HG03139 (cell line): ENCODE measurements at regions not wholly inside any gene's neighbourhood (a gene's known extent, or its start where the extent isn't known, plus 50 kb on each side); places are given as distances from the start of the nearest gene placed in this dataset.
"Not testable (repeated sequence)": the region's sequence is repeated elsewhere in the genome, so short reads cannot be mapped to it uniquely, and the experiment has no call there.

Source experiments
- ATAC-seq: cut with Tn5 transposase; IDR thresholded peaks from one replicate; pipeline ENCODE4 v1.9.1; 2021; ENCODE audit not compliant: unreplicated experiment

DNA sequence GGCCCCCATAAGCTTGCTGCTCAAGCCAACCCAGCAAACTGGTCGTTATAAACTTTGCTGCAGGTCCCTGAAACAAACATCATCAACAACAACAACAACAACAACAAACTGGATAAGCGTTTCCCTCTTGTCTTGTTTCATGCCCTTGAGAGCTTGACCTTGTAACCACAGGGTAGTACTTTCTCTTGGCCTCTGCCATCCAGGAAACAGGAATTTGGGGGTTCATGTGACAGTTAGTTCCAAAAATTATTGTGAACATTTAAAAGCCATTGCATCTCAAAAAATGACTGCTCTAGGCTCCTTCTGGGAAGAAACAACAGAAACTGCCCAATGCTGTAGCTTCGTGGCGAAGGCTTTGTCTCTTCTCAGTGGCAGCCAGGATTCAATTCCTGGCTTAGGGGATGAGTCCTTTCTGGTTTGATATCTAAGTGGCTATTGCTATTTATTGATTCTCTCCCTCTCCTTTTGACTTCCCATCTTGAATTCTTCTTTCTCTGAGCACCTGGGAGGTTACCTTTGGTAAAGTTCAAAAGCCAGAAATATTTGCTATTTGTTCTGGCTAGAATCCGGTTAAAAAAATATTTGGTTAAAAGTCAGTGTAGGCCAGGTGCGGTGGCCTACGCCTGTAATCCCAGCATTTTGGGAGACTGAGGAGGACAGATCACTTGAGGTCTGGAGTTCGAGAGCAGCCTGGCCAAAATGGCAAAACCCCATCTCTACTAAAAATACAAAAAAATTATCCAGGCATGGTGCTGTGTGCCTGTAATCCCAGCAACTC lies 52.0 kb upstream of the CPM start:
- ATAC-seq = no peak

- ATAC-seq = not testable (repeated sequence)
Observed at GRCh38 chr12:68997526-68997925, 64.6 kb upstream of the CPM start.

GRCh38 chr12:68998041-68998440 lies 65.1 kb upstream of the CPM start:
- no peak for ATAC-seq

DNA sequence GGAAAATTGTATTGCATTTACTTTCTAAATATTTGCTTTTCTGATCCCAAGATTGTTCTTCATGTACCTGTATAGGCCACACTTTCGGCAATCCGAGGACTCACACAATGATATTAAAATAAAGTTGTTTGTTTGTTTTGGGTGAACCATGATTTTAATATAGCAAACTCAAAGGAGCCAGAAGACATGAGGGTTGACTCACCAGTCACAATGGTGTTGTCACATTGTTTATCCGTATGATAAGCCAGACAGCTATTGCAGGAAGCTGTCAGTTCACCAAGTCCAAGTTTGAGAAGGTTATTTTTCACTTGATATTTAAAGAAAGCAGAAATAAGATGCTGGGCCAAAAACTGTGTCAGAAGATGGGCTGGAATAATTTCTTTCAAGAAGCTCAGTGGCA lies 67.1 kb upstream of the CPM start:
- no peak for ATAC-seq

DNA sequence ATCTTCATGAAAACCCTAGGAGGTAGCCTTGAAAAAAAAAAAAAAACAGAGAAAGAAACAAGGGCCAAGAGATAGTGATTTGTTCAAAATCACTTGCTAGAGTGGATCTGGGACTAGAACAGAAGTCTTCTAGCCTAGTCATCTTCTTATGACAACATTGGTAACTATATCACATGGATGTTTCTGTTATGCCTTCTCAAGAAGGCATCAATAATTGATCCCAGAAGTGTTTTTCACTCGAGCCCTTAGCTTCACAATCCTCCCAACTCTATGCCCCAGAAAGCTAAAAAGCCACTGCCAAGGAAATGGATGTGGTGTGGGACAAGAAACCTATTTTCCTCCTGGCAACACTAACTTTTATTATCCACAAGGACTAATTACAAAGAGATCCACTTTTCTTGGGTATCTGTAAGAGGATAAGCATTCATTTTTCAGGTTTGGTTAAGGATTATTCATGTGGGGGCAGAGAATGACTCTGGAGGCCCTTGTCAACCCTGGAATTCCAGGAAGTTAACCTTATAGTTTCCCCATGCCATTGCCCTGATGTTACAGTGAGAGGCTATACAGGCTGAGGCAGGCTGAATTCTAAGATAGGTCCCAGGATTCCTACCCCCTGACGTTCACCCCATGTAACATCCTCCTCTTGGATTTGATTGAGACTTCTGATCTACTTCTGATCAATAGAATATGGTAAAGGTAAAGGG lies 67.7 kb upstream of the CPM start:
- ATAC-seq = no peak

DNA sequence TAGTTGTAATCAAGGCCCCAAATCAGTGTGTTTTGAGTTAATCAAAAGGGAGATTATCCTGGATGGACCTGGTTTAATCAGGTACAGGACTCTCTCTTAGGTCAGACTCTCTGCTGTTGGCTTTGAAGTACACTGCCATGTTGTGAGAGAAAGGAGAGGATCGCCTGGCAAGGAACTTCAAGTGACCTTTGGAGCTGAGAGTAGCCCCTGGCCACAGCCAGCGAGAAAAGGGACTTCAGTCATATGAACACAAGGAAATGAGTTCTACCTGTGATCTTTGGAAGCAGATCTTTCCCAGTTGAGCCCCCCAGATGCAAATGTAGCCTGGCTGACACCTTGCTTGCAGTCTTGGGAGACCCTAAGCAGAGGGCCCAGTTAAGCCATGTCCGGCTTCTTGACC lies 68.3 kb upstream of the CPM start:
- ATAC-seq = no peak

DNA sequence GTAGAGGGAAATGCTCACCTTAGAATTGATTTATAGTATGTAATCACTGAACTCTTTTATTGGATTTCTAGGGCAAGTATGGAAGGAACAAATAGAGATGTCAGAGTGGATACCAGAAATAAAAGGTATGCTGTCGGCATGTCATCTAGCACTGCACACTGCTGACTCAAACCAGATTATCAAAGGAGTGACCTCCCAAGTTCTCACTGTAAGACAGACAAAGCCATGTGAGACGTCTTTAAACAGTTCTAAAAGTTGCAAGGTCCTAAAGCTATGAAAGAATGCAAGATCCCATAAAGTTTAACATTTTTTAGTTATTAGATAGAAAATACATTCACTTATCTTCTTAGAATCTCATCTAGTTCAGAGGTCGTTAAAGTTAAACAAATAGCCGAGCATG lies 70.0 kb upstream of the CPM start:
- no peak for ATAC-seq

DNA sequence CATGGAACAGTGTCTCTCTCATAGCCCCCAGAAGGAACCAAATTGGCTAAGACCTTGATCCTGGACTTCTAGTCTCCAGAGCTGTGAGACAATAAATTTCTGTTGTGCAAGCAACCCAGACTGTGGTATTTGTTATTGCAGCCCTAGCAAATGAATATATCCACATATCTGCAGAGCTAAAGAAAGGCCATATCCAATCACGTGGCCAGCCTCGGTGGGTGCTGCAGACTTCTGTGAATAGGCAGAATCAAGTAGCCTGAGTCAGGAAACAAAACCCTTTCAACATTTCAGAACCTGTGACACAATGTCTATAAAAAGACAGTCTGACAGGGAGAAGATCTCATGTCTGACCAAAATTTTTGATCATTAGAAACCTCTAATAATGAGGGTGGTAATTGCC lies 71.0 kb upstream of the CPM start:
- no peak for ATAC-seq

DNA sequence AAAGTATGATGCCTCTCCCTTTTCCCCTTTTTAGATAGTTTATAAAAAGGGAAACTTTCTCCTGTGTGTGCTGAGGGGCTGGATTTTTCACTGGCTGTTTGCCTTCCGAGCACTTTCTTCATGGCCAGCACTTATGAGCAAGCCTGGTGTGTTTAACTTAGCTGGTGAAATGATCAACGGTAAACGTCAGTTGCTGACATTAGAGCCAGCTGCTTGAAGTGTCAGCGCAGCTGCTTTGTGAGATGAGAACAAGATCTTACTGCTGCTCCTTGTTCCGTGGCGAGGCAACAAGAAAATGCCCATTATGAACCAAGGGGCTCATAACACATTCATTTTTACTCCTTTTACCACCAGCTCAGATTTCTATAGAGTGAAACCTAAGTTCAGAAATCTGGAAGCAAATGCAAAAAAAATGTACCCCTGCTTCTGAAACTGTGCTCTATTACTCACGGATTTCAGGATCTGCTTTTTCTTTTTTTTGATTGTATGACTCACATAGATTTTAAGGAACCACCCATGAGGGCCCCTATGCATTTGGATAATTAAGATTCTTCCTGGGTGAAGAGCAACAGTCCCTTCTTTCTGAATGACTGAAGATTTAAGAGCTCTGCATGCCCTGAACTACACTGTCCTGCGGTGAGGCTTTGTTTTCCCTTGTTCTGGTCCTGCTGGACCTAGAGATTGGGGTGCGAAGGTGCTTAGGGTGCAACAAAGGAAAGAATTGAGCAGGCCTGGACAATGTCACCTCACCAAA lies 74.3 kb upstream of the CPM start:
- ATAC-seq = no peak

DNA sequence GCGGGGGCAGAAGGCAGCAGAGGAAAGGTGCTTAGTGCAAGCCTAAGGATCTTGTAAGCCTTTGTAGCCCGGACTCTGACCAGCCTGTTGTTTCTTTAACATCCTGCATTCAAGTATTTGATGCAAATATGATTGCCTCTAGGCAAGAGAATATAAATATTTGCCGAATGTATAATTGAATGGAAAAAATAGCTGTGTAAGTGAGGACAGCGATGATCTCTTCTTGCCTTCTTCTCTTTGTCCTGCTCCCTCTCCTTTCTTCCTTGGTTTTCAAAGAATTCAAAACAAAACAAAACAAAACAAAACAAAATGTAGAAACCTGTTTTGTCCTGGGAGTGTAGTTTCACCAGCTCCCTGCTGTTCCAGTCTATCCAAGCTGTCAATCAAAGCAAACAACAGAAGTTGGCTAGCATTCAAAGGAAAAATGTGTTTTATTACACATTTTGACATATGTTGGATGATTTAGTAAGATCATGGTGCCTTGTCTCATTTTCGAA lies 74.9 kb upstream of the CPM start:
- ATAC-seq = no peak

DNA sequence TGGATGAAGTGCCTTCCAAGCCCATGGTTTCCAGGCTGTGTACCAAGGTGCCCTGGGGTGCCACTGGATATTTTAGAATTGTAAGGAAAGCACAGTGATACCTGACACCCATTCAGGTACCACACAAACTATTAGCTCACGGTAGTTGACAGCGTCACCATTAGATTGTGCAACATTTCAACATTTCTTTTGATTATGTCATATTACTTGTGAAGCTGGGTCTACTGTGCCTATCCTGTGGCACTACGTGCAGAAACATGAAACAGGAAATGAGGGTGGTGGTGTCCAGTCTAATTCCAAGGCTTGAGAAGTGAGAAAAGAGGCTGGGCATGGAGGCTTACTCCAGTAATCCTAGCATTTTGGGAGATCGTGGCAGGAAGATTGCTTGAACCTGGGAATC lies 75.5 kb upstream of the CPM start:
- no peak for ATAC-seq

DNA sequence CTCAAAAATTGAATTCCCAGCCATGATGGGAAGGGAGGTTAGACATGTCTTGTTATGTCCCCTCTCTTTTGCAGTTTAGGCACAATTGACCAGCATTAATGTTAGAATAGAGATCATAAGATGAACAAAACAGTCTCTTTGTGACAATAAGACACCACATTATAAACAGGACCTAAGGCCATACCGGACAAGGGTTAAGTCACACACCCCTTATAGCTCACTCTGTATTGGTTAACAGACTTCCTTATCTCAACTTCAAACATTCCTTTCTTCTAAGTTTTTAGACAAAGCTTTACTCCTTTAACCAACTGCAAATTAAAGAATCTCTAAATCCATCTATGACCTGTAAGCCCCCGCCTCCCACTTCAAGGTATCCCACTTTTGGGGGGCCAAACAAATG lies 81.1 kb upstream of the CPM start:
- no peak for ATAC-seq

DNA sequence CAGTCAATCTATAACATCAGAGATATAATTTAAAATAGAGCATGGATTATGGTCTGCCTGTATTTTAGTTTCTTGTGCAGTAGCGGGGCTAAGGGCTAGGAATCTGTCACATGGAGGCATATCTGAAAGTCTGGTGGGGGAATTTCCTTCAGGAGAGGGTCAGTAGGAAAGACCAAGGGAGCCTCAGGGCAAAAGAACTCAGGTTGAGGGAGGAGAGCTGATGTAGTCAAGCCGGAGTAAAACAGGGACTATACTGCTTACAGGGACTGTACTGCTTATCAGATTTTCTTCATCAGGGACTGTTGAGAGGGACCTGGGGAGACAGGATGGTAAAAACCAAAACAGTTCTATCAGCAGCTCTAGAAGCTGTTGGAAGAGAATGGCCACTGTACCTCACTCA lies 82.0 kb upstream of the CPM start:
- no peak for ATAC-seq

GRCh38 chr12:69015831-69016230 lies 82.9 kb upstream of the CPM start:
- ATAC-seq = no peak

DNA sequence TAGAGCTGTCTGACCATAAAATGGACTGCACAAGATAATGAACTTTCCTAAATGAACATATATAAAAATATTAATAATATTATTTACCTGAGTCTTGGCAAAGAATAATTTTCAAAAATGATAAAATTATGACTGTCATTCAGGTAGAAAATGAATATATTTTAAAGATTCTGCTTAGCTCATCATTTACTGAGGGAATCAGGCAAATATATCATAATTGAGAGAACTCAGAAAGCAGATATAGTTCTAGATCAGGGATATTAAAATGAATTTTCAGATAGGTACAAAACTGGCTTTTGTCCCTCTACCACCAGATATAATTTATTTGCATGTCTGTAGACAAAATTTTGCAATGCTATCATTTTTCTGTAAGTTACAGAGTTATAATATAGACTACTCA lies 86.1 kb upstream of the CPM start:
- ATAC-seq = no peak

GRCh38 chr12:69019910-69020309 lies 86.9 kb upstream of the CPM start:
- no peak for ATAC-seq

DNA sequence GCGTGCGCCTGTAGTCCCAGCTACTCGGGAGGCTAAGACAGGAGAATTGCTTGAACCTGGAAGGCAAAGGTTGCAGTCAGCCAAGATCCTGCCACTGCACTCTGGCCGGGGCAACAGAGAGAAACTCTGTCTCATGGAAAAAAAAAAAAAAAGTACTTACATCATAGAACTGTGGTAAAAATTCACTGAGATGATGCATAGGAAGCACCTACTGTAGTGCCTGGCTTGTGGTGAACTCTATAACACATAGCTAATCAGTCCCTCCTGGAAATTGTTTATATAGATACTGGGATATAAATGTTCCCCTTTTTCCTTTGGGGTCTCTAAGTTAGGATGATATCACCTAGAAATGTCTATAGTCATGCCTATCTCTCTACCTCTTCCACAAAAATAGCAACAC lies 89.7 kb upstream of the CPM start:
- no peak for ATAC-seq

DNA sequence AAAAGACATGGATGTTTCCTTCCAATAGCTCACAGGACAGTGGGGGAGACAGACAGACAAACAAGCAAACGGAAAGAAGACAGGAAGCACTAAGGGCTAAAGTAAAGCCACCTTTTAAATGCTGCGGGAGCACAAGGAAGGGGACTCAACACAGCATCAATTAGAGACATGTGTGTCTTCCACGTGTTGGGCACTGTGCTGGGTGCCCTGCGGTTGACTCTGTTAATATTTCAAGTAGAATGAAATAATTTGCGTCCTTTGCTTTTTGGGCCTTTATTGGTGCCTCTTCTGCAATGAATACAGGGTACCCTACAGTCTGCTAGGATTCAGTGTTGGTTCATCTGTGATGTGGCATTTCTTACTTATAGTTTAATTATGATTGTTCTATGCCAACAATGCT lies 90.9 kb upstream of the CPM start:
- ATAC-seq = no peak

DNA sequence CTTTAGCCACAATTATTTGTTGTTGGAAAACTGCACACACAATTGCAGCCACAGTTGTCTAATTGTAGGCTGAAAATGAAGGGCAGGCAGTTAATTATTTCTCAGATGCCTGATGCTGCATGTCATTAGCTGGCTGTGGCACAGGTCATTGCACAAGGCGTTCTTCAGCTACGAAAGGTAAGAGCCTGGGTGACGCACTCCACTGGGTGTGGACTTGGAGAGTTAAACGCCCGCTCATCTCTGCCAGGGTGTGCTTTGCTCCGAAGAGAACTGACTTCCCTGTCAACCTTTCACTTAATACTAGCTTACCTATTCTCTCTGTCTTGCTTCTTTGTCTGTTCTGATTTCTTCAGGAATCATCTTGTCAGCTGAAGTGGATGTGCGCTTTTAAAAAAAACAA lies 91.4 kb upstream of the CPM start:
- no peak for ATAC-seq

DNA sequence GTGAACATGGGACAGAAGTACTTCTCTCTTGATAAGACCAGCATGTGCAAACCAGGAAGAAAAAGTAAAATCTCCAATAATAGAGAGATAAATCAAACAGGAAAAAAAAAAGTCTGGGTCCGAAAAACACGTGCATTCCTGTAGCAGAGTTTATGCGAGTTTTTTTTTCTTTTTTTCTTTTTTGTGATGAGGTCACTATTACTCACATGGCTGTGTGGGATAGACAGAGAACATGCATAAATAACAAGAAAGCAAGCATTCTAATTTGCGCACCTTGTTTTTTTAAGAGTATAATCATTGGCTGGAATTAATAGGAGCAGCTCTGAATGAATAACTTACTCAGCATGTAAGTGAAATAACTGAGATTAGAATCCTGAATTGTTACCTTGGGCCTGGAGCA lies 91.9 kb upstream of the CPM start:
- no peak for ATAC-seq

DNA sequence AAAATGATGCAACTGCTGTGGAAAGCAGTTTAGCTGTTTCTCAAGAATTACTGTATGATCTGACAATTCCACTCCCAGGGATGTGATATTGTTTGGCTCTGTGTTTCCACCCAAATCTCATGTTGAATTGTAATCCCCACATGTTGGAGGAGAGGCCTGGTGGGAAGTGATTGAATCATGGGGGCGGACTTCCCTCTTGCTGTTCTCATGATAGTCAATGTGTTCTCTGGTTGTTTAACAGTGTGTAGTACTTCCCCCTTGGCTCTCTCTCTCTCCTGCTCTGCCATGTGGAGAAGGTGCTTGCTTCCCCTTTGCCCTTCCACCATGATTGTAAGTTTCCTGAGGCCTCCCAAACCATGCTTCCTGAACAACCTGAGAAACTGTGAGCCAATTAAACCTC lies 93.4 kb upstream of the CPM start:
- no peak for ATAC-seq

GRCh38 chr12:69027411-69027881 lies 94.5 kb upstream of the CPM start:
- no peak for ATAC-seq
